HG02610 (cell line): ENCODE measurements at regions not wholly inside any gene's neighbourhood (a gene's known extent, or its start where the extent isn't known, plus 50 kb on each side); places are given as distances from the start of the nearest gene placed in this dataset.

ENCODE experiments used
- ATAC-seq: cut with Tn5 transposase; IDR thresholded peaks from one replicate; pipeline ENCODE4 v1.9.1; 2021; ENCODE audit warnings: mild to moderate bottlenecking, moderate library complexity; ENCODE audit not compliant: unreplicated experiment

GRCh38 chr15:39320355-39320754 is 260.5 kb upstream of the THBS1 start:
- no peak for ATAC-seq

- no peak for ATAC-seq
Measured at GRCh38 chr15:39320886-39321285, 260.0 kb upstream of the THBS1 start.

- no peak for ATAC-seq
Measured at GRCh38 chr15:39321977-39322376, 258.9 kb upstream of the THBS1 start.

- ATAC-seq = no peak
Measured at GRCh38 chr15:39323157-39323556, 257.7 kb upstream of the THBS1 start.

GRCh38 chr15:39323706-39324105 is 257.2 kb upstream of the THBS1 start:
- ATAC-seq = no peak

- no peak for ATAC-seq
Measured at GRCh38 chr15:39326306-39326975, 254.4 kb upstream of the THBS1 start.

- ATAC-seq = no peak
Measured at GRCh38 chr15:39327005-39327730, 253.7 kb upstream of the THBS1 start.

- ATAC-seq = no peak
Measured at GRCh38 chr15:39330061-39330460, 250.8 kb upstream of the THBS1 start.

- ATAC-seq = no peak
Measured at GRCh38 chr15:39331584-39331983, 249.3 kb upstream of the THBS1 start.

- no peak for ATAC-seq
Measured at GRCh38 chr15:39332846-39333245, 248.0 kb upstream of the THBS1 start.

- no peak for ATAC-seq
Measured at GRCh38 chr15:39333393-39333792, 247.5 kb upstream of the THBS1 start.

GRCh38 chr15:39333896-39334295 is 247.0 kb upstream of the THBS1 start:
- no peak for ATAC-seq

GRCh38 chr15:39336926-39337325 is 244.0 kb upstream of the THBS1 start:
- no peak for ATAC-seq

GRCh38 chr15:39338251-39338650 is 242.6 kb upstream of the THBS1 start:
- no peak for ATAC-seq

- ATAC-seq = no peak
Measured at GRCh38 chr15:39340903-39341645, 239.8 kb upstream of the THBS1 start.

- ATAC-seq = no peak
Measured at GRCh38 chr15:39344662-39345141, 236.2 kb upstream of the THBS1 start.

- no peak for ATAC-seq
Measured at GRCh38 chr15:39345176-39345575, 235.7 kb upstream of the THBS1 start.

- no peak for ATAC-seq
Measured at GRCh38 chr15:39347453-39347852, 233.4 kb upstream of the THBS1 start.

GRCh38 chr15:39350785-39351184 is 230.1 kb upstream of the THBS1 start:
- no peak for ATAC-seq

GRCh38 chr15:39354189-39354588 is 226.7 kb upstream of the THBS1 start:
- ATAC-seq = no peak

GRCh38 chr15:39357480-39358268 is 223.2 kb upstream of the THBS1 start:
- ATAC-seq = no peak
